B cell (primary cell): ENCODE measurements at regions not wholly inside any gene's neighbourhood (a gene's known extent, or its start where the extent isn't known, plus 50 kb on each side); places are given as distances from the start of the nearest gene placed in this dataset.
"Not testable (repeated sequence)": the region's sequence is repeated elsewhere in the genome, so short reads cannot be mapped to it uniquely, and the experiment has no call there.

ENCODE experiments used
- ATAC-seq: fragments of 200-7000 bp; cut with Tn5 transposase; one replicate; pipeline ENCODE4 v1.10.0; 2021; ENCODE audit warnings: low read depth, mild to moderate bottlenecking, moderate number of reproducible peaks, moderate library complexity
- CTCF ChIA-PET: fragments of 350-600 bp; sonication (Branson Sonifier 250); formaldehyde crosslinking; loops from one replicate; lab custom pipeline; 2021; ENCODE audit warnings: antibody characterized with exemption, inconsistent platforms; lab: Charles Lee
- POLR2A ChIA-PET: fragments of 350-600 bp; sonication (Branson Sonifier 250); formaldehyde crosslinking; loops from one replicate; lab custom pipeline; 2021; ENCODE audit warnings: antibody characterized with exemption; lab: Charles Lee
- DNase-seq: peaks from one replicate; pipeline ENCODE4 v3.0.0; 2013
- H2AFZ ChIP-seq: 2 replicates; pipeline ENCODE4 v1.6.1; 2012; ENCODE audit warnings: mild to moderate bottlenecking, low read depth, low read length; ENCODE audit not compliant: insufficient read depth, poor library complexity, severe bottlenecking
- H3K27ac ChIP-seq, 2 donors: 1 replicate in 1 of 2; 2 replicates in 1 of 2; pipeline ENCODE4 v1.5.1; 2012 to 2013; ENCODE audit warnings: low read length in 2 of 2, mild to moderate bottlenecking in 2 of 2, moderate library complexity in 1 of 2
- H3K27me3 ChIP-seq, 4 experiments: fragments of 200-600 bp in 1 of 4; sonication (generic) in 1 of 4; replicated peaks in 1 of 4; 1 replicate in 2 of 4; 2 replicates in 2 of 4; pipeline versions ENCODE4 v1.6.1 to v1.7.0; 2013 to 2016; ENCODE audit warnings: low read length in 3 of 4, mild to moderate bottlenecking in 2 of 4, mixed read lengths in 1 of 4, moderate library complexity in 1 of 4; ENCODE audit not compliant: insufficient read depth in 4 of 4, control insufficient read depth in 3 of 4; ENCODE audit errors: control extremely low read depth in 1 of 4
- H3K36me3 ChIP-seq, 2 experiments: replicated peaks in 1 of 2; 1 replicate in 1 of 2; 2 replicates in 1 of 2; pipeline versions ENCODE4 v1.6.1 to v1.7.1; 2013; ENCODE audit warnings: low read length in 1 of 2; ENCODE audit not compliant: insufficient read depth in 2 of 2, control insufficient read depth in 1 of 2; ENCODE audit errors: control extremely low read depth in 1 of 2, extremely low read depth in 1 of 2
- H3K4me1 ChIP-seq, 2 donors: fragments of 200-600 bp in 1 of 2; sonication (generic) in 1 of 2; 1 replicate in 1 of 2; 2 replicates in 1 of 2; pipeline versions ENCODE4 v1.5.1 to v1.6.1; 2013 to 2017; ENCODE audit warnings: low read length in 2 of 2; ENCODE audit not compliant: control insufficient read depth in 2 of 2, insufficient read depth in 2 of 2
- H3K4me2 ChIP-seq: replicated peaks from 2 replicates; pipeline ENCODE3; 2012; ENCODE audit warnings: mild to moderate bottlenecking, low read depth, low read length; ENCODE audit not compliant: poor library complexity, severe bottlenecking
- H3K4me3 ChIP-seq, 5 experiments: fragments of 200-600 bp in 1 of 5; sonication (generic) in 1 of 5; 1 replicate in 3 of 5; 2 replicates in 2 of 5; pipeline versions ENCODE4 v1.5.1 to v1.7.0; 2011 to 2016; ENCODE audit warnings: low read length in 4 of 5, mild to moderate bottlenecking in 4 of 5, low read depth in 2 of 5, control low read depth in 1 of 5, moderate library complexity in 1 of 5; ENCODE audit not compliant: insufficient read depth in 1 of 5; ENCODE audit errors: control extremely low read depth in 1 of 5, extremely low read depth in 1 of 5
- H3K79me2 ChIP-seq: fragments of 200-600 bp; sonication (generic); one replicate; pipeline ENCODE4 v1.6.0; 2016; ENCODE audit warnings: low read length; ENCODE audit not compliant: control insufficient read depth, insufficient read depth
- H3K9ac ChIP-seq: fragments of 200-600 bp; sonication (generic); 2 replicates; pipeline ENCODE4 v1.6.1; 2017; ENCODE audit warnings: mild to moderate bottlenecking, low read length, moderate library complexity
- H3K9me3 ChIP-seq, 3 donors: one replicate each; pipeline versions ENCODE4 v1.6.1 to v1.7.1; 2013; ENCODE audit warnings: low read length in 2 of 3; ENCODE audit not compliant: control insufficient read depth in 2 of 3, insufficient read depth in 1 of 3; ENCODE audit errors: control extremely low read depth in 1 of 3
- H4K20me1 ChIP-seq: 2 replicates; pipeline ENCODE4 v1.6.0; 2012; ENCODE audit warnings: mild to moderate bottlenecking, low read length; ENCODE audit not compliant: insufficient read depth, control insufficient read depth, poor library complexity, severe bottlenecking
- H3K27ac Mint-ChIP-seq: one replicate; pipeline ENCODE4 v1.8.0; 2021; ENCODE audit warnings: mixed read lengths
- H3K27me3 Mint-ChIP-seq: one replicate; pipeline ENCODE4 v1.8.0; 2021; ENCODE audit warnings: mixed read lengths
- H3K4me1 Mint-ChIP-seq: one replicate; pipeline ENCODE4 v1.8.0; 2021; ENCODE audit warnings: mixed read lengths
- H3K4me3 Mint-ChIP-seq: one replicate; pipeline ENCODE4 v1.8.0; 2021; ENCODE audit warnings: mixed read lengths
- H3K9me3 Mint-ChIP-seq: one replicate; pipeline ENCODE4 v1.8.0; 2022; ENCODE audit warnings: mixed read lengths; ENCODE audit not compliant: insufficient read depth
- EZH2 ChIP-seq: IDR thresholded peaks from 2 replicates; pipeline ENCODE4 v1.6.1; 2012; ENCODE audit warnings: borderline replicate concordance, low read depth, mild to moderate bottlenecking, moderate library complexity, low read length; ENCODE audit not compliant: insufficient read depth, poor library complexity, severe bottlenecking
- WGBS: methylation state at CpG from one replicate; pipeline ENCODE4 v1.1.5; 2013; ENCODE audit warnings: missing lambda C conversion rate; ENCODE audit not compliant: insufficient coverage; 5-methylcytosine and 5-hydroxymethylcytosine counted together
- intact Hi-C: fragments of 100-400 bp; cut with micrococcal nuclease; formaldehyde crosslinking; loops from one replicate; pipeline ENCODE4 v1.10.0; 2022
- TF ChIP-seq, protein P1 (sequence below): fragments of 200-600 bp; IDR thresholded peaks from one replicate; pipeline ENCODE4 v1.8.0; 2022; ENCODE audit warnings: antibody characterized with exemption, mild to moderate bottlenecking

DNA sequence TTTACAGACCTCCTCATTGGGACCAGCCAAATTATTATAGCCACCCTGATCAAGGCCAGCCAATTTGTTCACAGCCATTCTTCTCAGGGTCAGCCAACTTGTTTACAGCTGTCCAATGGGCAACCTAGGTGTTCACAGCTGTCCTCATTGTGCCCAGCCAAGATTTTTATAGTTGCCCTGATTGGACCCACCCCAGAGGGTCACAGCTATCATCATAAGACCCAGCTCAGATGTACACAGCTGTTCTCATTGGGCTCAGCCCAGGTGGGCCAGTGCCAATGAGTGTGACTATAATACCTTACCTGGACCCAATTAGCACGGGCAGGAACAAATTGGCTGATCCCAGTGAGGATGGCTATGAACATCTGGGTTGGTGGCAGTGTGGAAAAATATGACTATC, 1151.8 kb downstream of the UQCRFS1 start:
- Histone ChIP-seq H3K4me3 (no peak overlapping the region), H3K9me3 (peaks cover 0 to 29% (median 6%) of the 10 kb centered on the region in 3 donors), H4K20me1 (no peaks in the 10 kb centered on the region), H3K4me1 (no peaks in the 10 kb centered on the region), H2AFZ (no peak overlapping the region), H3K27ac (no peak overlapping the region), H3K36me3 (no peaks in the 10 kb centered on the region), H3K79me2 (no peaks in the 10 kb centered on the region), H3K9ac (no peak overlapping the region), H3K27me3 (no peaks in the 10 kb centered on the region), H3K4me2 (no peak overlapping the region)
- Mint-ChIP-seq H3K4me3 (no peak overlapping the region), H3K9me3 (peaks cover 12% of the 10 kb centered on the region), H3K27me3 (no peaks in the 10 kb centered on the region), H3K4me1 (no peaks in the 10 kb centered on the region), H3K27ac (no peak overlapping the region)
- ATAC-seq (no peak), DNase-seq (no peak)
- intact Hi-C loops = no loop called here
- 100% methylated on average over 1 of the region's 1 CpG for WGBS
- POLR2A ChIA-PET = no interaction called here
- CTCF ChIA-PET = no interaction called here
- TF ChIP-seq, protein P1, sequence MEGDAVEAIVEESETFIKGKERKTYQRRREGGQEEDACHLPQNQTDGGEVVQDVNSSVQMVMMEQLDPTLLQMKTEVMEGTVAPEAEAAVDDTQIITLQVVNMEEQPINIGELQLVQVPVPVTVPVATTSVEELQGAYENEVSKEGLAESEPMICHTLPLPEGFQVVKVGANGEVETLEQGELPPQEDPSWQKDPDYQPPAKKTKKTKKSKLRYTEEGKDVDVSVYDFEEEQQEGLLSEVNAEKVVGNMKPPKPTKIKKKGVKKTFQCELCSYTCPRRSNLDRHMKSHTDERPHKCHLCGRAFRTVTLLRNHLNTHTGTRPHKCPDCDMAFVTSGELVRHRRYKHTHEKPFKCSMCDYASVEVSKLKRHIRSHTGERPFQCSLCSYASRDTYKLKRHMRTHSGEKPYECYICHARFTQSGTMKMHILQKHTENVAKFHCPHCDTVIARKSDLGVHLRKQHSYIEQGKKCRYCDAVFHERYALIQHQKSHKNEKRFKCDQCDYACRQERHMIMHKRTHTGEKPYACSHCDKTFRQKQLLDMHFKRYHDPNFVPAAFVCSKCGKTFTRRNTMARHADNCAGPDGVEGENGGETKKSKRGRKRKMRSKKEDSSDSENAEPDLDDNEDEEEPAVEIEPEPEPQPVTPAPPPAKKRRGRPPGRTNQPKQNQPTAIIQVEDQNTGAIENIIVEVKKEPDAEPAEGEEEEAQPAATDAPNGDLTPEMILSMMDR = no peak
- TF ChIP-seq EZH2 = no peak

DNA sequence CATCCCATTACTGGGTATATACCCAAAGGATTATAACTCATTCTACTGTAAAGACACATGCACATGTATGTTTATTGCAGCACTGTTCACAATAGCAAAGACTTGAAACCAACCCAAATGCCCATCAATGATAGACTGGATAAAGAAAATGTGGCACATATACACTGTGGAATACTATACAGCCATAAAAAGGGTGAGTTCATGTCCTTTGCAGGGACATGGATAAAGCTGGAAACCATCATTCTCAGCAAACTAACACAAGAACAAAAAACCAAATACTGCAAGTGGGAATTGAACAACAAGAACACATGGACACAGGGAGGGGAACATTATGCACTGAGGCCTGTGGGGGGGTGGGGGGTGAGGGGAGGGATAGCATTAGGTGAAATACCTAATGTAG, 1155.9 kb downstream of the UQCRFS1 start:
- H3K36me3 ChIP-seq, H3K4me2 ChIP-seq, H3K27me3 ChIP-seq, H3K4me3 ChIP-seq, DNase-seq, intact Hi-C loops, CTCF ChIA-PET, H2AFZ ChIP-seq, H3K4me1 ChIP-seq, H3K4me3 Mint-ChIP-seq, POLR2A ChIA-PET, H4K20me1 ChIP-seq, ATAC-seq, H3K27ac Mint-ChIP-seq, H3K4me1 Mint-ChIP-seq, H3K27ac ChIP-seq, H3K27me3 Mint-ChIP-seq, H3K79me2 ChIP-seq, H3K9ac ChIP-seq: not testable (repeated sequence)
- H3K9me3 ChIP-seq = peaks cover 0 to 24% (median 6%) of the 10 kb centered on the region in 3 donors
- H3K9me3 Mint-ChIP-seq = peaks cover 19% of the 10 kb centered on the region
